IPS-18c (cell line): ENCODE measurements at regions not wholly inside any gene's neighbourhood (a gene's known extent, or its start where the extent isn't known, plus 50 kb on each side); places are given as distances from the start of the nearest gene placed in this dataset.

Source experiments
- H3K4me3 ChIP-seq: 2 replicates; pipeline ENCODE4 v1.7.0; 2013; ENCODE audit warnings: low read depth, mild to moderate bottlenecking, low read length, moderate library complexity; ENCODE audit not compliant: insufficient read depth
- H3K9me3 ChIP-seq: one replicate; pipeline ENCODE4 v1.6.1; 2013; ENCODE audit warnings: mild to moderate bottlenecking, low read length, moderate library complexity; ENCODE audit not compliant: control insufficient read depth, insufficient read depth

- H3K4me3 ChIP-seq = no peak overlapping the region
- no peaks in the 10 kb centered on the region for H3K9me3 ChIP-seq
Measured at GRCh38 chr2:181762848-181763247, 82.5 kb upstream of the NEUROD1 start.

DNA sequence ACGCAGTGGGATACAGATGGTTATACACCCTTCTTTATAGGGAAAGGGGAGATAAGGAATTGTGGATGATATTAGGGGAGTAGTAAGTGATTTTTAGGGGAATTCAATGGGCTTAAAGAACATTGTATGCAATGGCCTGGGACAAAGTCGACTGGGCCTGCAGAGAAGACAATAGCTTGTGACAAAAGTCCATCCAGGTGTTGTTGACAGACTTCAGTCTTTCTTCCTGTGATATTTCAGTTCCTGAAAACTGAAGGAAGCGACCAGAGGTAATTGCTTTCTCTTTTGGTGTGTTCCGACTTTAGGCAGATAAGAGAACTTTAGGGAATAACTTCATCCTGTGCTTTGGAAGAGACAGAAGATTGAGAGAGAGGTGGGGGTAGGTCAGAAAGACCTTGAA, 83.1 kb upstream of the NEUROD1 start:
- Histone ChIP-seq H3K9me3 (no peaks in the 10 kb centered on the region), H3K4me3 (no peak overlapping the region)

DNA sequence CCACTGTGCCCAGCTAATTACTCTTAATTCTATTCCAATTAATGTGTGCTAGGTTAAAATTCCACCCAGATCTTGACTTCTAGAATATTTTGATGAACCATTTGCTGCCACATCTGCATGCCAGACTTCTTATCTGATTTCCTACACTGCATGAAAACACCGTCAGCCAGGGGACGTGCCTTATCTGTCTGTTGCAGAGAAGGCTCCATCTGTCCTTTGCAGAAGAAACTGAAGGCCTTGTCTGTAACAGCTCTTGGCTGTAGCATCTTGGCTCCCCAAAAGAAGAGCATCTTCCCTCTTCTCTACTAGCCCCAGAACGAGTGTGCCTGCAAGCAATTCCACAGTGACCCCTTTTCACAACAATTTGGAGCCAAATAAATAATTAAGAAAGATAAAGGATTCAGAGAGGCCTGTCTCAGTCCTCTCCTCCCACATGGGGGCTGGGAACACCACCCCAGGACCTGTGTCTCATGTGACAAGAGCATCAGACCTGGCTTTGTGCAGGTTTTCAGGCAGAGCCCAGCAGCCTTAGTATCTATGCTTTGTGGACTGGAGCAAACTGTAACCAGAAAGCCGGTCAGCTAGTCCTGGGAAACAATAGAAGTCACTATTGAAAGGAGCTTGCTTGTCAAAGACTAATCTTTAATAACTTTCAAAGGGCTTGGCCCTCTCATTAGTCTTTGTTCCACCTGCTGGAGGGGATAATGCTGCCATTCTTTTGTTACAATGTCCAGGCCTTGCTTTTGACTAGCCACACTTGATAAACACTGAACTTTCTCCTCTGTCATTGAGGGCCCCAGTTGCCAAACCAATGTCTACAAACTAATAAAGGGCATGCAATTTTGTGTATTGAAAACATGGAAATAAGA, 84.0 kb upstream of the NEUROD1 start:
- no peaks in the 10 kb centered on the region for H3K9me3 ChIP-seq
- no peak overlapping the region for H3K4me3 ChIP-seq

GRCh38 chr2:181766129-181766528, 85.8 kb upstream of the NEUROD1 start:
- no peak overlapping the region for H3K4me3 ChIP-seq
- H3K9me3 ChIP-seq = no peaks in the 10 kb centered on the region

DNA sequence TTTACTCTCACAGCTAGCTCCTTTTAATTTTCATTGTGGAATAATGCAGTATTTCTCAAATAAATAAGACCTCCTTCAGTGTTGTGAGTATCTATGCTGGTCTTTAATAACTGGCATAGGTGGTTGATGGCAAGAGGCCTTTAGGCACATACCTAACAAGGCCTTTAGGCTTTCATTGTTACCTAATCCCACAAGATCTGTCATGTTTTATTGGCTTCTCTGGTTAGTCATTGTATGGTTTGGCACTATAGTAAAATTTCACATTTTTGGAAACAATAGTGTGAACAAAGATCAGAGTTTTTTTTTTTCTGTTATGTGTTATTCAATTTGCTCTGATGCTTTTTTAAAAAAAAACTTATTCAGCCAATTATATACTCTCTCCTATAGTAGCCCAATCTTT, 89.8 kb upstream of the NEUROD1 start:
- H3K4me3 ChIP-seq = no peak overlapping the region
- no peaks in the 10 kb centered on the region for H3K9me3 ChIP-seq

DNA sequence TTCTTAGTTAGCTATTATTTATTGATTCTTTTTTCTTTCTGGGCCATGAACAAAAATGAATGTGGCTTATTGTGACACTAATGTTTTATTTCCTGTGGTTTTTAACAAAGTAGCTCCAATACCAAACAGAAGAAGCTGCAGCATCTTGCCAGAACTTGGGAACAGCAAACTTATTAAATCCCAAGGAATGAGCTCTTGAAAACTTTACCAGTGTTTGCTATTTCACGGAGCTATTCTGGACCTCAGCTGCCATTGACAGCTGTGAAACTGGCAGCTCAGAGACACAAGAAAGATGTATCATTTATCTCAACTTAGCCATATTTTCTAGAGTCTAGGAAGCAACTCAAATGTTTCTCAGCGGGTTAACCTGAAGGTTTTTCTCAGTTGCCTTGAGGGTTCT, 91.0 kb upstream of the NEUROD1 start:
- Histone ChIP-seq H3K4me3 (no peak overlapping the region), H3K9me3 (no peaks in the 10 kb centered on the region)

GRCh38 chr2:181772334-181772733, 92.0 kb upstream of the NEUROD1 start:
- H3K4me3 ChIP-seq = no peak overlapping the region
- H3K9me3 ChIP-seq = no peaks in the 10 kb centered on the region

GRCh38 chr2:181772777-181773176, 92.5 kb upstream of the NEUROD1 start:
- Histone ChIP-seq H3K4me3 (no peak overlapping the region), H3K9me3 (no peaks in the 10 kb centered on the region)

GRCh38 chr2:181774685-181775084, 94.4 kb upstream of the NEUROD1 start:
- Histone ChIP-seq H3K9me3 (no peaks in the 10 kb centered on the region), H3K4me3 (no peak overlapping the region)

- H3K9me3 ChIP-seq = peaks cover 2% of the 10 kb centered on the region
- H3K4me3 ChIP-seq = no peak overlapping the region
Measured at GRCh38 chr2:181776336-181776735, 96.0 kb upstream of the NEUROD1 start.

DNA sequence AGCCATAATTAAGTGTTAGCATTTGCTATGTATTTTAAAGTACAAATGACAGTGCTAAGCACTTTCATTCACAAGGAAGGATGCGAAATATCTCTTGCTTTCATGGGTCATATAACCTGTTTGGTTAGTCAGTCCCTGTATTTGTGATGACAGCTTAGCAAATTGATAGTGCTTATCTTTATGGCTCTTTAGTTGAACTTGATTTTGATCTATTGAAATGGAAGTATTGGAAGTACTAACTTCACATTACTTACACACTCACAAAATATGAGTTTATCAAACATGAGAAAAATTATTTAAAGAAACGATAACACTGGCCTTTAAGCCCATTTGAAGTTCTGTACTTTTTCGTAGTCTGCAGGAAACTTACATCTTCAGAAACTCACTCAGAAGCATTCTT, 97.4 kb upstream of the NEUROD1 start:
- Histone ChIP-seq H3K9me3 (peaks cover 2% of the 10 kb centered on the region), H3K4me3 (no peak overlapping the region)

GRCh38 chr2:181778621-181779201, 98.4 kb upstream of the NEUROD1 start:
- Histone ChIP-seq H3K9me3 (peaks cover 2% of the 10 kb centered on the region), H3K4me3 (no peak overlapping the region)

GRCh38 chr2:181779288-181780021, 99.1 kb upstream of the NEUROD1 start:
- Histone ChIP-seq H3K4me3 (no peak overlapping the region), H3K9me3 (peaks cover 2% of the 10 kb centered on the region)

DNA sequence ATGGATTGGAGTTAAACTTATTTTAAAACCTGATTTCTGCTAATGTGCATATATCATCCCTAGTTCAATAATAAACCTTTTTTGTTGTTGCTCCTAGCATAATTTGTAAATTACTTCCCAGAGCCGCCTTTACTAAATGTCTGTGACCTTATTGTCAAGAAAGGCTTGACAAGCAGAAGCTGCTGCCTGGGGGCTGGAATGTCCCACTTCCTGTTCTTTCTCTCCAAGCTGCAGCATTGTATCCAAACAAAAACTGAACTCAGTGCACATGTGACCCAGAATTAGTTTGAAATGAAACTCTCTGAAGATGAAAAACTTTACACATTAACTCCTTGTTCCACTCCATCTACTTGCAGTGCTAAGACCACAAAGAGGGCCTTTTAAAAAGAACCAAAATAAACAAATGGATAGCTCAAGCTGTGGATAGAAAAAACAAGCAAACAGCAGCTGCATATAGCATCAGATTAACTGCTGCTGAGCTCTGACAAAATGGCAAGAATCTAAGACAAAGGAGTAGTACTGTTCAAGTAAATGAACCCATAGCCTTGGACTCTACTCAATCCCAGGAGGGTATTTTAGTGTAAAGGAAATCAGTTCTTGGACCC, 99.8 kb upstream of the NEUROD1 start:
- H3K9me3 ChIP-seq = peaks cover 2% of the 10 kb centered on the region
- H3K4me3 ChIP-seq = no peak overlapping the region

- no peak overlapping the region for H3K4me3 ChIP-seq
- peaks cover 2% of the 10 kb centered on the region for H3K9me3 ChIP-seq
Measured at GRCh38 chr2:181780657-181781056, 100.3 kb upstream of the NEUROD1 start.

DNA sequence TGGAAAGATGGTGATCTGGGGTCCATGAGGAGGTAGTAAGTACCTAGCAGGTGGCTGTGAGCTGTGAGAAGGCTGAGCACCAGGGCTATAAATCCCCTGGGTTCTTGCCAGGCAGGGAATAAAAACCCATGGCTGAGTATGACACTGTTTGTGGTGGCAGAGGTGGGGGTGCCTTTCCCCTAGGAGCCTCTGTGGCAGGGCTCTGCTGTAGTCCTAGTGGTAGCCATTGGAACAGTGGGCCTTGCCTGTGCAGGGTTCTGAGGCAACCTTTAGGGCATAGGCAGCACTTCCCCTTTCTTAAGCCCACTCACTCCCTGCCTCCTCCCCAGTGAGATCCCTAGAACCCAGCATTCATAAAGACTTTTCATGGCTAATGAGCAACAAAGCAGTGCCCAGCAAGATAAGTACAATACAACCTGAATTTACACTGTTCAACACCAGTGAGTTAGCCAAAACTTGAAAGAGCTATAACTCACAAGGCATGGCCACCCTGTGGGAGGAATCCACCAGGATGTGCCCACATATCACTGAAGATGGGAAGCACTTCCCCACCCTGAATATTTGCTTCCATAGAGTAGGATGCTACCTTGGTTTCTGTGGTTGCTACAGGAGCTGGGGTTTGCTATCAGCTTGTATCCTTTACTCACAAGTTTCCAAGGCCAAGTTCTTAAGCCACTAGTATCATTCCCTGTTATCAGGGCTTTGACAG, 100.9 kb upstream of the NEUROD1 start:
- H3K4me3 ChIP-seq = no peak overlapping the region
- peaks cover 2% of the 10 kb centered on the region for H3K9me3 ChIP-seq

- Histone ChIP-seq H3K4me3 (no peak overlapping the region), H3K9me3 (peaks cover 2% of the 10 kb centered on the region)
Measured at GRCh38 chr2:181782660-181783059, 102.3 kb upstream of the NEUROD1 start.
